Gastroesophageal sphincter (tissue), 3 donors: ENCODE measurements at regions not wholly inside any gene's neighbourhood (a gene's known extent, or its start where the extent isn't known, plus 50 kb on each side); places are given as distances from the start of the nearest gene placed in this dataset.

Experiments used
- POLR2AphosphoS5 ChIP-seq: sonication (generic); formaldehyde crosslinking; IDR thresholded peaks from one replicate; pipeline ENCODE4 v1.6.1; 2017; ENCODE audit warnings: antibody characterized with exemption
- TF ChIP-seq, protein P1 (sequence below), 4 experiments: fragments of 200-600 bp in 2 of 4; fragments of 450-650 bp in 2 of 4; sonication (generic) in 1 of 4; IDR thresholded peaks; one replicate each; pipeline ENCODE4 v1.5.1; 2017 to 2019; ENCODE audit warnings: antibody characterized with exemption in 4 of 4, mild to moderate bottlenecking in 2 of 4, moderate library complexity in 2 of 4

DNA sequence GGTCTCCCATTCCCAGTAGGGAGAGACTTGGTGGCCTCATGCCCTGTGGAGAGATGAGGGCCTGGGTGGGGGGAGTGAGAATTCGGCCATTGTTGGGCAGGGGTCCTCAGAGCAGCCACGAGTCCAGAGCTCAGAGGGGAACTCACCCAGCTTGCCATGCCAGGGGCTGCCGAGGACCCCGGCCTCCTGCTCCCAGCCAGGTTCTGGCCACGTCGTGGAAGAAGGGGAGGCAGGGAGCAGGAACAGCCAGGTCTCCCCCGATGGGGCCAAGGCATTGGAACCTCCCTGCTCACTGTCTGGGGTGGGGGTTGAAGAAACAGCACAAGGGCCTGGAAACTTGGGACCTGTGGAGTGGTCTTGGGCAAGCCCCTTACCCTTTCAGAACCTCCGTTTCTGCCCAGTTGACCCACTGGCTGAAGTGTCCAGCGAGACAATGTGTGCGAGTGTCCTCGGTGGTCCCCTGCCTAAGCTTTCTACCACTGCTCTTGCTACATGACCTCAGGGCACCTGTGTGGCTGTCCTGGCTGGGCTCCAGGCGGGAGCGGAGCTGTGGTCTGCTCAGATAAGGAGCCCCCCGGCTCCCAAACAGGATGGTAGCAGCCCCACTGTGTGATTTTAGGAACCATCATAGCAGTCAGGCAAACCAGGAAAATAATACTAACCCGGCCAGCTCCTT is 74.7 kb upstream of the WNT11 start:
- TF ChIP-seq, protein P1, sequence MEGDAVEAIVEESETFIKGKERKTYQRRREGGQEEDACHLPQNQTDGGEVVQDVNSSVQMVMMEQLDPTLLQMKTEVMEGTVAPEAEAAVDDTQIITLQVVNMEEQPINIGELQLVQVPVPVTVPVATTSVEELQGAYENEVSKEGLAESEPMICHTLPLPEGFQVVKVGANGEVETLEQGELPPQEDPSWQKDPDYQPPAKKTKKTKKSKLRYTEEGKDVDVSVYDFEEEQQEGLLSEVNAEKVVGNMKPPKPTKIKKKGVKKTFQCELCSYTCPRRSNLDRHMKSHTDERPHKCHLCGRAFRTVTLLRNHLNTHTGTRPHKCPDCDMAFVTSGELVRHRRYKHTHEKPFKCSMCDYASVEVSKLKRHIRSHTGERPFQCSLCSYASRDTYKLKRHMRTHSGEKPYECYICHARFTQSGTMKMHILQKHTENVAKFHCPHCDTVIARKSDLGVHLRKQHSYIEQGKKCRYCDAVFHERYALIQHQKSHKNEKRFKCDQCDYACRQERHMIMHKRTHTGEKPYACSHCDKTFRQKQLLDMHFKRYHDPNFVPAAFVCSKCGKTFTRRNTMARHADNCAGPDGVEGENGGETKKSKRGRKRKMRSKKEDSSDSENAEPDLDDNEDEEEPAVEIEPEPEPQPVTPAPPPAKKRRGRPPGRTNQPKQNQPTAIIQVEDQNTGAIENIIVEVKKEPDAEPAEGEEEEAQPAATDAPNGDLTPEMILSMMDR (IDR thresholded peaks at IDR 0.05) = no peak
- TF ChIP-seq POLR2AphosphoS5 = no peak
